HG03139 (cell line): ENCODE measurements at regions not wholly inside any gene's neighbourhood (a gene's known extent, or its start where the extent isn't known, plus 50 kb on each side); places are given as distances from the start of the nearest gene placed in this dataset.
"Not testable (repeated sequence)": the region's sequence is repeated elsewhere in the genome, so short reads cannot be mapped to it uniquely, and the experiment has no call there.

ENCODE experiments used
- ATAC-seq: cut with Tn5 transposase; IDR thresholded peaks from one replicate; pipeline ENCODE4 v1.9.1; 2021; ENCODE audit not compliant: unreplicated experiment

DNA sequence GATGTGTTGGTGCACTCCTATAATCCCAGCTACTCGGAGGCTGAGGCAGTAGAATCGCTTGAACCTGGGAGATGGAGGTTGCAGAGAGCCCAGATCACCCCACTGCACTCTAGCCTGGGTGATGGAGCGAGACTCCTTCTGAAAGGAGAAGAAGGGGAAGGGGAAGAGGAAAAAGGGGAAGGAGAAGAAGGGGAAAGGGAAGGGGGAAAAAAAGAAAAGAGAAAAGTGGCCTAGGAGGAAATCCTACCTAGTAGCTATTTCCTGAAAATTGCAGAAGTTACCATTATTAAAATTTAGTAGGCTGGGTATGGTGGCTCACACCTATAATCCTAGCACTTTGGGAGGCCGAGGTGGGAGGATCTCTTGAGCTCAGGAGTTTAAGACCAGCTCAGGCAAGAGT, 67.4 kb downstream of the ARRDC3 start:
- no peak for ATAC-seq

- peak; percentile 48 for ATAC-seq
These were observed 69.1 kb downstream of the ARRDC3 start for GRCh38 chr5:91313757-91314673.

GRCh38 chr5:91312698-91313097, 70.4 kb downstream of the ARRDC3 start:
- ATAC-seq: no peak

DNA sequence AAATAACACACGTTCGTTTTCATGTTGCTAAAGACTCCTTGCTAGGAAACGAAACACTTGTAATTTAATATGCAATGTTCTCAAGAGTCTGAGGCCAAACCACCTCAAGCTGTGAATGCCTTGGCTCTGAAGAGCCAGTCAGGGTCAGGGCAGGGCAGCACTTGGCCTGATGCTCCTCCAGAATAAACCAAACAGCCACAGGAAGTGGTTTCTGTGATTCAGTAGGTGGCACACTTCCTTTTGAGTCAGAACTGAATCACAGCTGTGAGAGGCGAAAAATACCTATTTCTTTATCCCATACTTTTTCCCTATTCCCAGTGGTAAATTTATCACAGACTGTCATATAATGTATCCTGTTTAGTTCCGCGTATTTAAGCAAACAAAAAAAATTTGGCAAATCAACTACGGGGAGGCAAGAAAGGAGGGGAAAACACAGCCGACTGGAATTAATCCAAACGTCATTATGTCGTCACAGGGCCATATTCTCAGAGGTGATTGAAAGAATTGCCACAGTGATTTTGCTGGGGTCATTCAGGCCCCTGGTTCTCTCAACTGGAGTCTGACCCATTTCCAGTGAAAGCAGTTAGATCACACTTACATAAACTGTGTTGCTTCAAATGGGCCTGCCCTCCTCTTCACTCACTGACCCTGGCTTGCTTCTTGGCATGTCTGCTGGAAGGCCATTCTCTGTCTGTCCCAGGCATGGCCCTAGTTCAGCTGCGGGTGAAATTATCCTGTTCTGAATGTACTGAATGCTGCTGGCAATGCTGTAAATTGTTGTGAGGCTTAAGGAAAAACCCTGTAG, 71.2 kb downstream of the ARRDC3 start:
- peak; percentile 89 for ATAC-seq

DNA sequence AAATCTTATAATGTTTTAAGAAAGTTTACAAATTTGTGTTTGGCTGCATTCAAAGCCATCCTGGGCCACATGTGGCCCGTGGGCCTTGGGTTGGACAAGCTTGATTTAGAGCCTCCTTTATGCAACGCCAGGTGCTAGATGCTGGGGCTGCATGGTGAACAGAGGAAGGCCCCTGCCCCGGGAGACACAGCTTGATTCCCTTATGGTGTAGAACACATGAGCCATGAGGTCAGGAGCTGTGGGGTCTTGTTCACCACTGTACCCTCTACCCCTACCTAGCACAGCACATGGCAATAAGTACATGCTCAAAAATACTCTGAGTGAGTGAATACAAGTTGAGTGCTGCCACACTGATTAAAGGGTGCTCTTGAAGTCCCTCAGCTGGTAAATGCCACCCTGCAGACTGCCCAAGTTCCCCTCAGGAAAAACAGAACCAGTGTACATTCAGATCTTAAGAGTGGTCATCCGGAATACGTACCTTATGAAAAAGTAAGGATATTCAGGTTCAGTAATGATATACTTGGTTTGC, 71.9 kb downstream of the ARRDC3 start:
- peak; percentile 16 for ATAC-seq

GRCh38 chr5:91308157-91308556, 75.0 kb downstream of the ARRDC3 start:
- ATAC-seq: not testable (repeated sequence)

DNA sequence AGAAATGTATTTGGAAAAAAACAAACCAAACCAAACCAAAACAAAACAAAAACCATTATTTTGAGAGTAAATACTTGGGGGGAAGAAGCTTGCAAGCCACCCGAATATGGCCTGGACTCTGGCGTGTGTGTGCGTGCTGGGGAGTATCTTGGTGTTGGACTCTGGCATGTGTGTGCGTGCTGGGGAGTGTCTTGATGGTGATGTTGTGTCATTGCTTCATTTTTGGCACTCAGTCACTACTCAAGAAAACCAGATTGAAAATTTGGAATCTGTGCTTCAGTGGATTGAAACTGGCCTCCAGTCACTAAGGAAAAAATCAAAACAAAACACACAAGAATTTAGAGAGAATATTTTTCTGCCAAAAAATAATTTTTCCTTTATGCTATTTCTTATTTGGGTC, 76.1 kb downstream of the ARRDC3 start:
- ATAC-seq: no peak

- no peak for ATAC-seq
These were observed 76.6 kb downstream of the ARRDC3 start for GRCh38 chr5:91306497-91306896.

- no peak for ATAC-seq
These were observed 77.5 kb downstream of the ARRDC3 start for GRCh38 chr5:91305640-91306039.

DNA sequence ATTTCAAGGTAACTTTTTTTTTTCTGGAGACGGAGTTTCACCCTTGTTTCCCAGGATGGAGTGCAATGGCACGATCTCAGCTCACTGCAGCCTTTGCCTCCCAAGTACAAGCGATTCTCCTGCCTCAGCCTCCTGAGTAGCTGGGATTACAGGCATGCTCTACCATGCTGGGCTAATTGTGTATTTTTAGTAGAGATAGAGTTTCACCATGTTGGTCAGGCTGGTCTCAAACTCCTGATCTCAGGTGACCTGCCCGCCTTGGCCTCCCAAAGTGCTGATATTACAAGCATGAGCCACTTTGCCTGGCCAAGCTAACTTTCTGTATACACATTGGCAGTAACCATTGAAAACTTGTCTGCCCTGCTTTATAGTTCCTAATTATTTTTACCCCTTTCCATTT, 79.1 kb downstream of the ARRDC3 start:
- ATAC-seq: not testable (repeated sequence)

- ATAC-seq: no peak
These were observed 80.2 kb downstream of the ARRDC3 start for GRCh38 chr5:91302958-91303357.

- ATAC-seq: no peak
These were observed 80.8 kb downstream of the ARRDC3 start for GRCh38 chr5:91302305-91302704.

DNA sequence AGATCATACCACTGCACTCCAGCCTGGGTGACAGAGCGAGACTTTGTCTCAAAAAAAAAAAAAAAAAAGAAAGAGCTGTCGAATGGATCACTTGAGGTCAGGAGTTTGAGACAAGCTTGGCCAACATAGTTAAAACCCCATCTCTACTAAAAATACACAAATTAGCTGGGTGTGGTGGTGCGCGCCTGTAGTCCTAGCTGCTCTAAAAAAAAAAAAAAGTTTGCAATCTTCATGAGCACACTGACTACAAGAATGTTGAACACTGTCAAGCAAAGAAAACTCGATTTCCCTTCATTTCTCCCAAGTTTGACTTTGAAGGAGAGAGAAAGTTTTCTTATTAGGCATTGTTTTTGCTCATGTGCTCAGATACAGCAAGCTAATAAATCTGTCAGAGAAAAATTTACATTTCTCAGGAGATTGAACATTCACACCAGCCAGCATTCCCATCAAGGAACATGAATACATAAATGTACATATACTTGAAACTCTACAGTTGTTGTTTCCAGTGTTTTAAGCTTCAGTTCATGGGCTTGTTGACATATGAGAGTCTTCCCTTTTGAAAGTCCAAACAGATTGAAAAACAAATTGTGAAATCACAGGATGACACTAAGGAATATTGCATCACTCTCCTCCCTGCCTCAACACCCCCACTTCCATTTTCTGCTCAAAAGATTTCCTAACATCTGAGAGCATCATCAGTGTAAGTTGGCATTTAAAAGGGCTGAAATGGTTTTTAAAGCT, 81.8 kb downstream of the ARRDC3 start:
- ATAC-seq: no peak

DNA sequence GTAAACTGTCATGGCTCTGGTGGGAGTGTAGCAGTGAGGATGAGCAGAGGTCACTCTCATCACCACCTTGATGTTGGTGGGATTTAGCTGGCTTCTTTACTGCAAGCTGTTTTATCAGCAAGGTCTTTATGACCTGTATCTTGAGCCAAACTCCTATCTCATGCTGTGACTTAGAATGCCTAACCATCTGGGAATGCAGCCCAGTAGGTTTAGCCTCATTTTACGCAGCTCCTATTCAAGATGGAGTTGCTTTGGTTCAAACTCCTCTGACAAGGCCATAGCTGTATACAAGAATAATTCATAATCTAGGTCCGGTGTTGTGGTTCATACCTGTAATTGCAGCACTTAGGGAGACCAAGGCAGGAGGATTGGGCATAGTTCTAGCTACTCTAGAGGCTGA, 85.1 kb downstream of the ARRDC3 start:
- ATAC-seq: no peak

- no peak for ATAC-seq
These were observed 86.4 kb downstream of the ARRDC3 start for GRCh38 chr5:91296674-91297143.

DNA sequence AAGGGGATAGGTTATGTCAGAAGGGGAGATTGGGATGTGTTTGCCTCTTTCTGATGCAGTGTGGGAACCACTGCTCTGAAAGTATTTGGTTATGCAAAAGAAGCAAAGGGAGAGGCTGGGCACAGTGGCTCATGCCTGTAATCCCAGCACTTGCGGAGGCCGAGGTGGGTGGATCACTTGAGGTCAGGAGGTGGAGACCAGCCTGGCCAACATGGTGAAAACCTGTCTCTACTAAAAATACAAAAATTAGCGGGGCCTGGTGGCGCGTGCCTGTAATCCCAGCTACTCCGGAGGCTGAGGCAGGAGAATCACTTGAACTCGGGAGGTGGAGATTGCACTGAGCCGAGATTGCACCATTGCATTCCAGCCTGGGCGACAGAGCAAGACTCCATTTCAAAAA, 87.0 kb downstream of the ARRDC3 start:
- ATAC-seq: not testable (repeated sequence)

GRCh38 chr5:91293131-91293530, 90.0 kb downstream of the ARRDC3 start:
- ATAC-seq: peak; percentile 97

DNA sequence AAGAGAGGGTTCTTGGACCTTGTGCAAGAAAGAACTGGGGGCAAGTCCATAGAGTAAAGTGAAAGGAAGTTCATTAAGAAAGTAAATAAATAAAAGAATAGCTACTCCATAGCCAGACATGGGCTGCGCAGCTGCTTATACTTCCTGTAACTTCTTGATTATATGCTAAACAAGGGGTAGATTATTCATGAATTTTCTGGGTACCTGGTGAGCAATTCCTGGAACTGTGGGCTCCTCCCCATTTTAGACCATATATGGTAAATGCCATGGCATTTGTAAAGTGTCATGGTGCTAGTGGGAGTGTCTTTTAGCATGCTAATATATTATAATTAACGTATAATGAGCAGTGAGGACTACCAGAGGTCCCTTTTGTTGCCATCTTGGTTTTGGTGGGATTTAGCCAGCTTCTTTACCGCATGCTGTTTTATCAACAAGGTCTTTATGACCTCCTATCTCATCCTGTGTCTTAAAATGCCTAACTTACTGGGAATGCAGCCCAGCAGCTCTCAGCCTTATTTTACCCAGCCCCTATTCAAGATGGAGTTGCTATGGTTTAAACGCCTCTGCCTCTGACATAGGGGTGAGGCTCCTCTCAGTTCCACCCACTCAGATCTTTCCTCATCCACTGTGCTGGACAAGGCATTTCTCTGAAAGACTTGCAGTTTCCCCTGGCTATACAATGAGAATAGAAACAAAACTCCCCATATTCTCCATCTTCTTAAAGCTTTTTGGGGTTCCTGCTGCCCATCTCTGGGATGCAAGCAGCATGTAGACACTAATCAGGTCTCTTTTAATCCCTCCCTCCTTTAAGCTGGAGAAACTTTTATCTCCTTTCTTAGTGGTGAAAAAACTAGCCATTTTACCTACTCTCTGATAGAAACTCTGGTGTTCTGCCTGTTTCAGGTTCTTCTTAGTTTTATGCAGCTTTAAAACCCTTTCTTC, 91.2 kb downstream of the ARRDC3 start:
- ATAC-seq: no peak

- ATAC-seq: no peak
These were observed 94.8 kb downstream of the ARRDC3 start for GRCh38 chr5:91288118-91288916.
